Neural cell (in vitro differentiated cells): ENCODE measurements at regions not wholly inside any gene's neighbourhood (a gene's known extent, or its start where the extent isn't known, plus 50 kb on each side); places are given as distances from the start of the nearest gene placed in this dataset.

ENCODE experiments used
- H2AFZ ChIP-seq: fragments of 200-600, 300-800 bp; sonication (generic), shearing (Covaris generic); 2 replicates; pipeline ENCODE4 v1.6.0; 2014; ENCODE audit warnings: low read depth, mild to moderate bottlenecking, antibody characterized with exemption, low read length, moderate library complexity
- H3F3A ChIP-seq: fragments of 200-600 bp; shearing (Covaris generic); 2 replicates; pipeline ENCODE4 v1.6.1; 2016; ENCODE audit warnings: mild to moderate bottlenecking, moderate library complexity, mixed read lengths, antibody characterized with exemption, low read length; ENCODE audit not compliant: insufficient read depth, poor library complexity, severe bottlenecking
- H3K27ac ChIP-seq: fragments of 200-600, 300-800 bp; sonication (generic), shearing (Covaris generic); 2 replicates; pipeline ENCODE4 v1.5.1; 2014; ENCODE audit warnings: mild to moderate bottlenecking, low read length, moderate library complexity
- H3K27me3 ChIP-seq: fragments of 300-800, 200-600 bp; sonication (generic), shearing (Covaris generic); 2 replicates; pipeline ENCODE4 v1.6.0; 2014; ENCODE audit warnings: mild to moderate bottlenecking, low read depth, low read length, moderate library complexity; ENCODE audit not compliant: insufficient read depth
- H3K36me3 ChIP-seq: fragments of 300-800, 200-600 bp; sonication (generic), shearing (Covaris generic); 2 replicates; pipeline ENCODE4 v1.5.1; 2014; ENCODE audit warnings: mild to moderate bottlenecking, antibody characterized with exemption, low read length, moderate library complexity; ENCODE audit not compliant: insufficient read depth
- H3K4me2 ChIP-seq: fragments of 300-800, 200-600 bp; sonication (generic), shearing (Covaris generic); 2 replicates; pipeline ENCODE4 v1.6.0; 2014; ENCODE audit warnings: mild to moderate bottlenecking, low read length
- H3K4me3 ChIP-seq: fragments of 300-800, 200-600 bp; sonication (generic), shearing (Covaris generic); 2 replicates; pipeline ENCODE4 v1.5.1; 2014; ENCODE audit warnings: mild to moderate bottlenecking, low read length, moderate library complexity
- H3K79me2 ChIP-seq: fragments of 200-600 bp; shearing (Covaris generic); replicated peaks from 2 replicates; pipeline ENCODE4 v1.6.0; 2014; ENCODE audit warnings: mild to moderate bottlenecking, low read length, moderate library complexity; ENCODE audit not compliant: insufficient read depth
- H3K9ac ChIP-seq: fragments of 300-800, 200-600 bp; sonication (generic), shearing (Covaris generic); 2 replicates; pipeline ENCODE4 v1.6.1; 2016; ENCODE audit warnings: mild to moderate bottlenecking, low read length, mixed read lengths
- H3K9me2 ChIP-seq: fragments of 200-600 bp; shearing (Covaris generic); 2 replicates; pipeline ENCODE4 v1.6.1; 2016; ENCODE audit warnings: mild to moderate bottlenecking, low read length, mixed read lengths; ENCODE audit not compliant: insufficient read depth
- H3K9me3 ChIP-seq: fragments of 200-600, 300-800 bp; sonication (generic), shearing (Covaris generic); 2 replicates; pipeline ENCODE4 v1.6.1; 2016; ENCODE audit warnings: mild to moderate bottlenecking, mixed run types, low read length, moderate library complexity, mixed read lengths
- H4K20me1 ChIP-seq: fragments of 200-600 bp; shearing (Covaris generic); 2 replicates; pipeline ENCODE4 v1.6.1; 2016; ENCODE audit warnings: mild to moderate bottlenecking, mixed run types; ENCODE audit not compliant: insufficient read depth
- EP300 ChIP-seq: fragments of 450-650 bp; conservative IDR thresholded peaks from 2 replicates; pipeline ENCODE4 v1.6.1; 2014; ENCODE audit warnings: antibody characterized with exemption, mild to moderate bottlenecking, moderate library complexity; ENCODE audit not compliant: poor library complexity, severe bottlenecking
- EZH2 ChIP-seq: fragments of 200-600, 300-800 bp; shearing (Covaris generic), sonication (generic); IDR thresholded peaks from 2 replicates; pipeline ENCODE4 v1.6.1; 2014; ENCODE audit warnings: antibody characterized with exemption, low read length, borderline replicate concordance, mild to moderate bottlenecking; ENCODE audit not compliant: insufficient read depth, poor library complexity, severe bottlenecking
- MXI1 ChIP-seq: fragments of 450-650 bp; conservative IDR thresholded peaks from 2 replicates; pipeline ENCODE4 v1.6.1; 2014; ENCODE audit warnings: antibody characterized with exemption, mild to moderate bottlenecking; ENCODE audit not compliant: poor library complexity, severe bottlenecking
- POLR2AphosphoS5 ChIP-seq: IDR thresholded peaks from 2 replicates; pipeline ENCODE4 v1.6.1; 2012
- RAD21 ChIP-seq: fragments of 450-650 bp; conservative IDR thresholded peaks from 2 replicates; pipeline ENCODE4 v1.6.1; 2014; ENCODE audit warnings: antibody characterized with exemption, mild to moderate bottlenecking, moderate library complexity
- SMC3 ChIP-seq: fragments of 450-650 bp; conservative IDR thresholded peaks from 2 replicates; pipeline ENCODE4 v1.6.1; 2014; ENCODE audit warnings: antibody characterized with exemption, mild to moderate bottlenecking, moderate library complexity; ENCODE audit not compliant: poor library complexity
- TAF1 ChIP-seq: IDR thresholded peaks from 2 replicates; pipeline ENCODE4 v1.6.1; 2012; ENCODE audit warnings: low read depth
- TF ChIP-seq, protein P1 (sequence below): fragments of 450-650 bp; IDR thresholded peaks from 2 replicates; pipeline ENCODE4 v1.5.1; 2014; ENCODE audit warnings: antibody characterized with exemption, mild to moderate bottlenecking, moderate library complexity; ENCODE audit not compliant: poor library complexity, severe bottlenecking
- TF ChIP-seq, protein P2 (sequence below): IDR thresholded peaks from 2 replicates; pipeline ENCODE4 v1.6.1; 2012; ENCODE audit warnings: borderline replicate concordance

DNA sequence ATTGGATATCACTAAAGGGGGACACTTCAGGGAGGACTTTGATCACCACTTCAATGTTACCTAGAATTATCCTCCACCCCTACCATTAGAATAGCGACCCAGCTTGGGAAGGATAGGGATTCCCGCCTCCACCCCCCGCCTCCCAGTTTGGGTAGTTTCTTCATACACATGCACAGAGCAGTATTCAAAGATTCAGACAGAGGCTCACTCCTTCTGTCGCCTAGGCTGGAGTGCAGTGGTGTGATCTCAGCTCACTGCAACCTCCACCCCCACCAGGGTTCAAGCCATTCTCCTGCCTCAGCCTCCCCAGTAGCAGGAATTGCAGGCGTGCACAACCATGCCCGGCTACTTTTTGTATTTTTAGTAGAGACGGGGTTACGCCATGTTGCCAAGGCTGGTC, 1166.1 kb downstream of the TYW1 start:
- Histone ChIP-seq H3K27me3 (no peaks in the 10 kb centered on the region), H3K36me3 (no peaks in the 10 kb centered on the region), H3F3A (no peaks in the 10 kb centered on the region), H3K4me2 (no peak overlapping the region), H3K9me3 (no peaks in the 10 kb centered on the region), H3K79me2 (no peaks in the 10 kb centered on the region), H3K4me3 (no peak overlapping the region), H3K9me2 (no peaks in the 10 kb centered on the region), H4K20me1 (no peaks in the 10 kb centered on the region), H2AFZ (no peak overlapping the region), H3K27ac (no peak overlapping the region), H3K9ac (no peak overlapping the region)
- no peak for TF ChIP-seq EP300
- TF ChIP-seq MXI1: no peak
- no peak for TF ChIP-seq EZH2
- TF ChIP-seq, protein P1, sequence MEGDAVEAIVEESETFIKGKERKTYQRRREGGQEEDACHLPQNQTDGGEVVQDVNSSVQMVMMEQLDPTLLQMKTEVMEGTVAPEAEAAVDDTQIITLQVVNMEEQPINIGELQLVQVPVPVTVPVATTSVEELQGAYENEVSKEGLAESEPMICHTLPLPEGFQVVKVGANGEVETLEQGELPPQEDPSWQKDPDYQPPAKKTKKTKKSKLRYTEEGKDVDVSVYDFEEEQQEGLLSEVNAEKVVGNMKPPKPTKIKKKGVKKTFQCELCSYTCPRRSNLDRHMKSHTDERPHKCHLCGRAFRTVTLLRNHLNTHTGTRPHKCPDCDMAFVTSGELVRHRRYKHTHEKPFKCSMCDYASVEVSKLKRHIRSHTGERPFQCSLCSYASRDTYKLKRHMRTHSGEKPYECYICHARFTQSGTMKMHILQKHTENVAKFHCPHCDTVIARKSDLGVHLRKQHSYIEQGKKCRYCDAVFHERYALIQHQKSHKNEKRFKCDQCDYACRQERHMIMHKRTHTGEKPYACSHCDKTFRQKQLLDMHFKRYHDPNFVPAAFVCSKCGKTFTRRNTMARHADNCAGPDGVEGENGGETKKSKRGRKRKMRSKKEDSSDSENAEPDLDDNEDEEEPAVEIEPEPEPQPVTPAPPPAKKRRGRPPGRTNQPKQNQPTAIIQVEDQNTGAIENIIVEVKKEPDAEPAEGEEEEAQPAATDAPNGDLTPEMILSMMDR: no peak
- no peak for TF ChIP-seq POLR2AphosphoS5
- no peak for TF ChIP-seq RAD21
- no peak for TF ChIP-seq SMC3
- no peak for TF ChIP-seq TAF1
- TF ChIP-seq, protein P2, sequence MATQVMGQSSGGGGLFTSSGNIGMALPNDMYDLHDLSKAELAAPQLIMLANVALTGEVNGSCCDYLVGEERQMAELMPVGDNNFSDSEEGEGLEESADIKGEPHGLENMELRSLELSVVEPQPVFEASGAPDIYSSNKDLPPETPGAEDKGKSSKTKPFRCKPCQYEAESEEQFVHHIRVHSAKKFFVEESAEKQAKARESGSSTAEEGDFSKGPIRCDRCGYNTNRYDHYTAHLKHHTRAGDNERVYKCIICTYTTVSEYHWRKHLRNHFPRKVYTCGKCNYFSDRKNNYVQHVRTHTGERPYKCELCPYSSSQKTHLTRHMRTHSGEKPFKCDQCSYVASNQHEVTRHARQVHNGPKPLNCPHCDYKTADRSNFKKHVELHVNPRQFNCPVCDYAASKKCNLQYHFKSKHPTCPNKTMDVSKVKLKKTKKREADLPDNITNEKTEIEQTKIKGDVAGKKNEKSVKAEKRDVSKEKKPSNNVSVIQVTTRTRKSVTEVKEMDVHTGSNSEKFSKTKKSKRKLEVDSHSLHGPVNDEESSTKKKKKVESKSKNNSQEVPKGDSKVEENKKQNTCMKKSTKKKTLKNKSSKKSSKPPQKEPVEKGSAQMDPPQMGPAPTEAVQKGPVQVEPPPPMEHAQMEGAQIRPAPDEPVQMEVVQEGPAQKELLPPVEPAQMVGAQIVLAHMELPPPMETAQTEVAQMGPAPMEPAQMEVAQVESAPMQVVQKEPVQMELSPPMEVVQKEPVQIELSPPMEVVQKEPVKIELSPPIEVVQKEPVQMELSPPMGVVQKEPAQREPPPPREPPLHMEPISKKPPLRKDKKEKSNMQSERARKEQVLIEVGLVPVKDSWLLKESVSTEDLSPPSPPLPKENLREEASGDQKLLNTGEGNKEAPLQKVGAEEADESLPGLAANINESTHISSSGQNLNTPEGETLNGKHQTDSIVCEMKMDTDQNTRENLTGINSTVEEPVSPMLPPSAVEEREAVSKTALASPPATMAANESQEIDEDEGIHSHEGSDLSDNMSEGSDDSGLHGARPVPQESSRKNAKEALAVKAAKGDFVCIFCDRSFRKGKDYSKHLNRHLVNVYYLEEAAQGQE: no peak

DNA sequence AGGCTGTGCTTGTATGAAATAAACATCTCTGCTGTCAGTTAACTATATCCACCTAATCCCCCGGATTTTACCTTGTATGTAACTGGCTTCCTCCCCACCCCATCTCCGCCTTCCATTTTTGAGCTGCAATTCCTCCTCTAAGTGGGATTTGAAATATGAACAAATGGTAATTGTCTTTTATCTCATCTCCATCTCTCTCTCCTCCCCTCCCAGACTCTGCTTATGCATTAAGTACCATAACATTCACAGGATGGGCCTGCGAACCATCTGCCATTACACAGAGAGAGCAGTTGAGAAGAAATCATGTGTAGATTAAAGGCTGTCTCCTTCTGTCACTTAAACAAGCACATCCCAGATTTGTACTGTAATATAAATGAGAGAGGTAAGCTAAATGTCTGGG, 1169.9 kb downstream of the TYW1 start:
- Histone ChIP-seq H3K27me3 (no peaks in the 10 kb centered on the region), H3K9ac (no peak overlapping the region), H3K27ac (no peak overlapping the region), H3K9me3 (no peaks in the 10 kb centered on the region), H3K79me2 (no peaks in the 10 kb centered on the region), H4K20me1 (no peaks in the 10 kb centered on the region), H3K36me3 (no peaks in the 10 kb centered on the region), H3K9me2 (no peaks in the 10 kb centered on the region), H3F3A (no peaks in the 10 kb centered on the region), H3K4me2 (no peak overlapping the region), H2AFZ (no peak overlapping the region), H3K4me3 (no peak overlapping the region)
- TF ChIP-seq SMC3: no peak
- TF ChIP-seq RAD21: no peak
- TF ChIP-seq, protein P1: no peak
- TF ChIP-seq POLR2AphosphoS5: peak; percentile 32
